PFSK-1 (cell line): ENCODE measurements at regions not wholly inside any gene's neighbourhood (a gene's known extent, or its start where the extent isn't known, plus 50 kb on each side); places are given as distances from the start of the nearest gene placed in this dataset.

ENCODE experiments used
- SIN3A ChIP-seq: IDR thresholded peaks from 2 replicates; pipeline ENCODE4 v1.6.1; 2012; ENCODE audit warnings: mild to moderate bottlenecking, low read length, moderate library complexity, borderline replicate concordance; ENCODE audit not compliant: insufficient read depth
- TAF1 ChIP-seq: IDR thresholded peaks from 2 replicates; pipeline ENCODE4 v1.6.1; 2012; ENCODE audit warnings: low read length, control low read depth, borderline replicate concordance; ENCODE audit not compliant: insufficient read depth
- TF ChIP-seq, protein P1 (sequence below), 2 experiments: IDR thresholded peaks; 2 replicates each; pipeline versions ENCODE4 v1.6.1 to v1.8.0; 2011 to 2012; ENCODE audit warnings: low read depth in 2 of 2, low read length in 2 of 2, control low read depth in 1 of 2, inconsistent platforms in 1 of 2, mild to moderate bottlenecking in 1 of 2, moderate library complexity in 1 of 2; ENCODE audit not compliant: insufficient read depth in 1 of 2

DNA sequence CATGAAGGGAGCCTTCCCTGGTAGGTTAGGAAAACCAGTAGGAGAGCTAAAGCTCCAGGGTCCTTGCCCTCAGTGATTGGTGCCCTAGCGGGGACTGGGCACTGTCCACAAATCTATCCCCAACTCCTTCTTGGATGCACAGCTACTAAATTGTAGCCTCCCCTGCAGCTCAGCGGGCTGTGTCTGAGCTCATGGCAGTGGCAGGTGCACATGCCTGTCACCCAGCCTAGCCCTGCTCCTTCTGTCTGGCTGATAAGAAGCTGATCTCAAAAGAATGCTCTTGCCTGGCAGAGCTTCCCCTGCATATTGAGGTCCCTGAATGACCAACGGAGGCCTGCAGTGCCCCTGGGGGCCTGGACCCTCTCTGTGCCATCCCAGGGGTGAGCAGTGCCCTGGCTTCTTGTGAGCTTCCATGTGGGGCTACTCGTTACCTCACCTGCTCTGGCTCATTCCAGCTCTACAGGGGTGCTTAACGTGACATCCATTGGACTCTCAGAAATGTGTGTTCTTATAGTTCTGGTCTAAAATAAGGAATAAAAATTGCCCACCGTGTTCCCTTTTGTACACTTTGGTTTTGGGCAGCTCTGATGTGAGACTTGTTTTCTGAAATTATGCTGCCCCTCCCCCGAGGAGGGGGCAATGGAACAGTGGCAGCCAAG lies 59.8 kb upstream of the ANTXRL start:
- TF ChIP-seq SIN3A: no peak
- TF ChIP-seq, protein P1, sequence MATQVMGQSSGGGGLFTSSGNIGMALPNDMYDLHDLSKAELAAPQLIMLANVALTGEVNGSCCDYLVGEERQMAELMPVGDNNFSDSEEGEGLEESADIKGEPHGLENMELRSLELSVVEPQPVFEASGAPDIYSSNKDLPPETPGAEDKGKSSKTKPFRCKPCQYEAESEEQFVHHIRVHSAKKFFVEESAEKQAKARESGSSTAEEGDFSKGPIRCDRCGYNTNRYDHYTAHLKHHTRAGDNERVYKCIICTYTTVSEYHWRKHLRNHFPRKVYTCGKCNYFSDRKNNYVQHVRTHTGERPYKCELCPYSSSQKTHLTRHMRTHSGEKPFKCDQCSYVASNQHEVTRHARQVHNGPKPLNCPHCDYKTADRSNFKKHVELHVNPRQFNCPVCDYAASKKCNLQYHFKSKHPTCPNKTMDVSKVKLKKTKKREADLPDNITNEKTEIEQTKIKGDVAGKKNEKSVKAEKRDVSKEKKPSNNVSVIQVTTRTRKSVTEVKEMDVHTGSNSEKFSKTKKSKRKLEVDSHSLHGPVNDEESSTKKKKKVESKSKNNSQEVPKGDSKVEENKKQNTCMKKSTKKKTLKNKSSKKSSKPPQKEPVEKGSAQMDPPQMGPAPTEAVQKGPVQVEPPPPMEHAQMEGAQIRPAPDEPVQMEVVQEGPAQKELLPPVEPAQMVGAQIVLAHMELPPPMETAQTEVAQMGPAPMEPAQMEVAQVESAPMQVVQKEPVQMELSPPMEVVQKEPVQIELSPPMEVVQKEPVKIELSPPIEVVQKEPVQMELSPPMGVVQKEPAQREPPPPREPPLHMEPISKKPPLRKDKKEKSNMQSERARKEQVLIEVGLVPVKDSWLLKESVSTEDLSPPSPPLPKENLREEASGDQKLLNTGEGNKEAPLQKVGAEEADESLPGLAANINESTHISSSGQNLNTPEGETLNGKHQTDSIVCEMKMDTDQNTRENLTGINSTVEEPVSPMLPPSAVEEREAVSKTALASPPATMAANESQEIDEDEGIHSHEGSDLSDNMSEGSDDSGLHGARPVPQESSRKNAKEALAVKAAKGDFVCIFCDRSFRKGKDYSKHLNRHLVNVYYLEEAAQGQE (IDR thresholded peaks at IDR 0.05; ENCODE audit: insufficient read depth in 1 of 2, low read depth in 2 of 2, low read length in 2 of 2): no peak
- no peak for TF ChIP-seq TAF1
